ENCODE measurements at regions not wholly inside any gene's neighbourhood (a gene's known extent, or its start where the extent isn't known, plus 50 kb on each side); places are given as distances from the start of the nearest gene placed in this dataset.
"Not testable (repeated sequence)": the region's sequence is repeated elsewhere in the genome, so short reads cannot be mapped to it uniquely, and the experiment has no call there.

GRCh38 chr11:67805253-67806126 is 131.1 kb upstream of the ALDH3B2 start:
- peak; percentile 97 for DNase-seq (ENCODE audit: low spot score)

- peak; percentile 40 for DNase-seq (ENCODE audit: low spot score)
Measured at GRCh38 chr11:67804435-67805252, 130.2 kb upstream of the ALDH3B2 start.

GRCh38 chr11:67803519-67803918 is 129.1 kb upstream of the ALDH3B2 start:
- DNase-seq (ENCODE audit: low spot score), result not testable (repeated sequence)

GRCh38 chr11:67803055-67803454 is 128.6 kb upstream of the ALDH3B2 start:
- DNase-seq (ENCODE audit: low spot score), result not testable (repeated sequence)

- not testable (repeated sequence) for DNase-seq (ENCODE audit: low spot score)
Measured at GRCh38 chr11:67802623-67803022, 128.2 kb upstream of the ALDH3B2 start.

GRCh38 chr11:67801397-67801796 is 127.0 kb upstream of the ALDH3B2 start:
- DNase-seq (ENCODE audit: low spot score), result not testable (repeated sequence)

GRCh38 chr11:67800591-67800990 is 126.2 kb upstream of the ALDH3B2 start:
- DNase-seq (ENCODE audit: low spot score), result not testable (repeated sequence)

- DNase-seq (ENCODE audit: low spot score), result not testable (repeated sequence)
Measured at GRCh38 chr11:67799808-67800207, 125.4 kb upstream of the ALDH3B2 start.

- DNase-seq (ENCODE audit: low spot score), result not testable (repeated sequence)
Measured at GRCh38 chr11:67797726-67798521, 123.5 kb upstream of the ALDH3B2 start.

- DNase-seq (ENCODE audit: low spot score), result no peak
Measured at GRCh38 chr11:67795746-67796145, 121.3 kb upstream of the ALDH3B2 start.

GRCh38 chr11:67793750-67794149 is 119.3 kb upstream of the ALDH3B2 start:
- DNase-seq (ENCODE audit: low spot score), result not testable (repeated sequence)

GRCh38 chr11:67792273-67792990 is 118.0 kb upstream of the ALDH3B2 start:
- not testable (repeated sequence) for DNase-seq (ENCODE audit: low spot score)

GRCh38 chr11:67791598-67792170 is 117.3 kb upstream of the ALDH3B2 start:
- not testable (repeated sequence) for DNase-seq (ENCODE audit: low spot score)

- not testable (repeated sequence) for DNase-seq (ENCODE audit: low spot score)
Measured at GRCh38 chr11:67788341-67788695, 113.9 kb upstream of the ALDH3B2 start.

GRCh38 chr11:67787681-67788340 is 113.4 kb upstream of the ALDH3B2 start:
- not testable (repeated sequence) for DNase-seq (ENCODE audit: low spot score)

GRCh38 chr11:67781967-67782366 is 107.5 kb upstream of the ALDH3B2 start:
- DNase-seq (ENCODE audit: low spot score), result not testable (repeated sequence)

GRCh38 chr11:67781506-67781905 is 107.1 kb upstream of the ALDH3B2 start:
- DNase-seq (ENCODE audit: low spot score), result not testable (repeated sequence)

- DNase-seq (ENCODE audit: low spot score), result no peak
Measured at GRCh38 chr11:67780056-67780455, 105.6 kb upstream of the ALDH3B2 start.

- not testable (repeated sequence) for DNase-seq (ENCODE audit: low spot score)
Measured at GRCh38 chr11:67779189-67779875, 104.9 kb upstream of the ALDH3B2 start.
